ENCODE measurements at regions not wholly inside any gene's neighbourhood (a gene's known extent, or its start where the extent isn't known, plus 50 kb on each side); places are given as distances from the start of the nearest gene placed in this dataset.

- TF ChIP-seq BCL11B (tag by site-specific recombination; IDR thresholded peaks at IDR 0.05; ENCODE audit: low read depth) = no peak
- TF ChIP-seq ZNF548 (tag by site-specific recombination; IDR thresholded peaks at IDR 0.05) = no peak
- no peak for TF ChIP-seq ZNF692 (tag by site-specific recombination; IDR thresholded peaks at IDR 0.05)
- TF ChIP-seq ZSCAN30 (tag by site-specific recombination; IDR thresholded peaks at IDR 0.05) = no peak
- TF ChIP-seq ZNF776 (tag by site-specific recombination; IDR thresholded peaks at IDR 0.05; ENCODE audit: borderline replicate concordance) = no peak
- TF ChIP-seq ZNF670 (tag by site-specific recombination; IDR thresholded peaks at IDR 0.05; ENCODE audit: low read depth) = no peak
- no peak for TF ChIP-seq ZNF510 (tag by site-specific recombination; IDR thresholded peaks at IDR 0.05; ENCODE audit: insufficient replicate concordance)
- no peak for TF ChIP-seq ZNF202 (tag by site-specific recombination; IDR thresholded peaks at IDR 0.05; ENCODE audit: borderline replicate concordance)
- no peak for TF ChIP-seq YY1 (tag by site-specific recombination; IDR thresholded peaks at IDR 0.05)
- no peak for TF ChIP-seq ZSCAN4 (tag by site-specific recombination; IDR thresholded peaks at IDR 0.05)
- no peak for TF ChIP-seq ZNF660 (tag by site-specific recombination; IDR thresholded peaks at IDR 0.05)
- TF ChIP-seq ZBTB21 (tag by site-specific recombination; IDR thresholded peaks at IDR 0.05) = no peak
- no peak for TF ChIP-seq ZNF571 (tag by site-specific recombination; IDR thresholded peaks at IDR 0.05)
- no peak for TF ChIP-seq TSHZ1 (tag by site-specific recombination; IDR thresholded peaks at IDR 0.05; ENCODE audit: borderline replicate concordance)
- no peak for TF ChIP-seq ZNF521 (tag by site-specific recombination; IDR thresholded peaks at IDR 0.05)
- TF ChIP-seq ZNF391 (tag by site-specific recombination; IDR thresholded peaks at IDR 0.05; ENCODE audit: borderline replicate concordance, low read depth) = no peak
- no peak for TF ChIP-seq ZEB2 (tag by site-specific recombination; IDR thresholded peaks at IDR 0.05)
- TF ChIP-seq ZFP3 (tag by site-specific recombination; IDR thresholded peaks at IDR 0.05; ENCODE audit: low read depth) = no peak
- TF ChIP-seq IKZF3 (tag by site-specific recombination; IDR thresholded peaks at IDR 0.05) = no peak
- Histone ChIP-seq H3K36me3 (ENCODE audit: control insufficient read depth in 2 of 2, insufficient read depth in 1 of 2, low read length in 2 of 2) (no peaks in the 10 kb centered on the region), H3K4me1 (ENCODE audit: control insufficient read depth, insufficient read depth, low read length) (no peaks in the 10 kb centered on the region), H3K27ac (ENCODE audit: extremely low read depth, low read depth, low read length) (no peak overlapping the region), H3K9me3 (ENCODE audit: control insufficient read depth, insufficient read depth, low read depth, low read length) (no peaks in the 10 kb centered on the region), H3K4me3 (ENCODE audit: low read depth, low read length) (no peak overlapping the region)
- CTCF ChIA-PET = interaction anchor here (0.6 kb wide), 1 partner anchor 51 kb away, joined by 3 read pairs; no protein-coding TSS in a partner anchor
- POLR2A ChIA-PET = no interaction called here
Observed at GRCh38 chr2:147211484-147211883, 633.3 kb upstream of the ACVR2A start.

GRCh38 chr2:147204102-147204501, 640.7 kb upstream of the ACVR2A start:
- Histone ChIP-seq H3K36me3 (ENCODE audit: control insufficient read depth in 2 of 2, insufficient read depth in 1 of 2, low read length in 2 of 2) (no peaks in the 10 kb centered on the region), H3K4me3 (ENCODE audit: low read depth, low read length) (no peak overlapping the region), H3K9me3 (ENCODE audit: control insufficient read depth, insufficient read depth, low read depth, low read length) (no peaks in the 10 kb centered on the region), H3K27ac (ENCODE audit: extremely low read depth, low read depth, low read length) (no peak overlapping the region), H3K4me1 (ENCODE audit: control insufficient read depth, insufficient read depth, low read length) (no peaks in the 10 kb centered on the region)
- ChIA-PET POLR2A (no interaction called here), CTCF (interaction anchor here (0.6 to 0.7 kb wide), 2 partner anchors 78 to 1992 kb away, joined by 3 read pairs; no protein-coding TSS in a partner anchor)
- TF ChIP-seq ZNF580 (tag by site-specific recombination; IDR thresholded peaks at IDR 0.05) = no peak
- no peak for TF ChIP-seq ZNF677 (tag by site-specific recombination; IDR thresholded peaks at IDR 0.05)
- TF ChIP-seq PRDM2 (tag by site-specific recombination; IDR thresholded peaks at IDR 0.05; ENCODE audit: borderline replicate concordance) = no peak
- TF ChIP-seq ZNF184 (tag by site-specific recombination; IDR thresholded peaks at IDR 0.05) = no peak
- TF ChIP-seq ZNF600 (tag by site-specific recombination; IDR thresholded peaks at IDR 0.05) = no peak
- TF ChIP-seq SP3 (tag by site-specific recombination; IDR thresholded peaks at IDR 0.05) = no peak

Measured in HEK293 (cell line).